HG03175 (cell line): ENCODE measurements at regions not wholly inside any gene's neighbourhood (a gene's known extent, or its start where the extent isn't known, plus 50 kb on each side); places are given as distances from the start of the nearest gene placed in this dataset.

Experiments used
- ATAC-seq: cut with Tn5 transposase; IDR thresholded peaks from one replicate; pipeline ENCODE4 v1.9.1; 2021; ENCODE audit warnings: mild to moderate bottlenecking, moderate library complexity; ENCODE audit not compliant: unreplicated experiment

- ATAC-seq = no peak
These were observed 601.8 kb upstream of the ZNF608 start for GRCh38 chr5:125348221-125348692.

GRCh38 chr5:125348936-125349831 is 602.7 kb upstream of the ZNF608 start:
- ATAC-seq = no peak

GRCh38 chr5:125357660-125358059 is 611.2 kb upstream of the ZNF608 start:
- ATAC-seq = no peak

- no peak for ATAC-seq
These were observed 619.3 kb upstream of the ZNF608 start for GRCh38 chr5:125365747-125366146.

GRCh38 chr5:125367702-125368101 is 621.3 kb upstream of the ZNF608 start:
- no peak for ATAC-seq

GRCh38 chr5:125370461-125371205 is 624.2 kb upstream of the ZNF608 start:
- no peak for ATAC-seq

GRCh38 chr5:125372694-125373631 is 626.5 kb upstream of the ZNF608 start:
- ATAC-seq = no peak

- no peak for ATAC-seq
These were observed 628.7 kb upstream of the ZNF608 start for GRCh38 chr5:125375143-125375542.

- ATAC-seq = no peak
These were observed 629.7 kb upstream of the ZNF608 start for GRCh38 chr5:125376059-125376641.

- no peak for ATAC-seq
These were observed 630.7 kb upstream of the ZNF608 start for GRCh38 chr5:125377141-125377540.

- ATAC-seq = peak; percentile 45
These were observed 634.9 kb upstream of the ZNF608 start for GRCh38 chr5:125381290-125381689.

- no peak for ATAC-seq
These were observed 637.6 kb upstream of the ZNF608 start for GRCh38 chr5:125384071-125384470.

GRCh38 chr5:125390326-125390725 is 643.9 kb upstream of the ZNF608 start:
- ATAC-seq = no peak

GRCh38 chr5:125393221-125393815 is 646.9 kb upstream of the ZNF608 start:
- no peak for ATAC-seq

- ATAC-seq = no peak
These were observed 648.3 kb upstream of the ZNF608 start for GRCh38 chr5:125394661-125395280.

GRCh38 chr5:125396462-125396861 is 650.0 kb upstream of the ZNF608 start:
- ATAC-seq = no peak

- no peak for ATAC-seq
These were observed 652.0 kb upstream of the ZNF608 start for GRCh38 chr5:125398466-125398865.

GRCh38 chr5:125399885-125400284 is 653.4 kb upstream of the ZNF608 start:
- no peak for ATAC-seq
